ENCODE measurements at regions not wholly inside any gene's neighbourhood (a gene's known extent, or its start where the extent isn't known, plus 50 kb on each side); places are given as distances from the start of the nearest gene placed in this dataset.

DNA sequence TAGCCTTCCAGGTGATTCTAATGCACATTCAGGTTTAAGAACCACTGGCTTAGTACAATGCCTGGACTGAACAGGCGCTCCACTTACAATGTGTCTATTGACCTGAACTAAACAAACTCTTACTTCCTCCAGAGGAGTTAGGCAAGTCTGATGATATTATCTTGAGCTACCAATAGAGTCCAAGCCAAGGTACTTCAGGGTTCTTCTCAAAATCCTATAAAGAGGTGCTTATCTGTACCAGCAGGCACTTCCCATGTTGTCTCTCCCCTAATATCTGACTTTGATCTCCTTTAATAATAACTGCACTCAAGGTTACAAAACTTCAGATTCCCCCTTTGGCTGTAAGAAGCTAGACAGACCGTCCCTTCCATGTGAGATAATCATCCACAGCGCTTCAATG is 157.0 kb upstream of the SVIL start:
- no peak overlapping the region for H3K27ac ChIP-seq
- TF ChIP-seq CTCF (IDR thresholded peaks at IDR 0.05) (no peak), ZFX (IDR thresholded peaks at IDR 0.05; ENCODE audit: borderline replicate concordance) (no peak)

GRCh38 chr10:29790207-29790606 is 155.4 kb upstream of the SVIL start:
- no peak for TF ChIP-seq ZFX (IDR thresholded peaks at IDR 0.05; ENCODE audit: borderline replicate concordance)
- no peak for TF ChIP-seq CTCF (IDR thresholded peaks at IDR 0.05)
- no peak overlapping the region for H3K27ac ChIP-seq

DNA sequence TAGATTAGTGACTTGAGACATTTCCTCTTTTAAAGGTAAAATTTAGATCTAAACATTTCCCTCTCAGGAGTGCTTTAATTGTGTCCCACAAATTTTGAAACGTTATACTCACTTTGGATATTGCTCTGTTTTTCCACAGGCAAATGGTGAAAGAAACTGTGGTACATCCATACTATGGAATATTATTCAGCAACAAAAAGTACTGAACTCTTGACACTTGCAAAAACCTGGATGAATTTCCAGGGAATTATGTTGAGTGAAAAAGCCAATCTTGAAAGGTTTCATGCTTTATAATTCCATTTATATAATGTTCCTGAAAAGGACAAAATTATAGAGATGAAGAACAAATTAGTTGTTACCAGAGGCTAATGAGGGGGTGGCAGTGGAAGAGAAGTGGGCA is 153.3 kb upstream of the SVIL start:
- H3K27ac ChIP-seq, result no peak overlapping the region
- no peak for TF ChIP-seq ZFX (IDR thresholded peaks at IDR 0.05; ENCODE audit: borderline replicate concordance)
- TF ChIP-seq CTCF (IDR thresholded peaks at IDR 0.05), result no peak

DNA sequence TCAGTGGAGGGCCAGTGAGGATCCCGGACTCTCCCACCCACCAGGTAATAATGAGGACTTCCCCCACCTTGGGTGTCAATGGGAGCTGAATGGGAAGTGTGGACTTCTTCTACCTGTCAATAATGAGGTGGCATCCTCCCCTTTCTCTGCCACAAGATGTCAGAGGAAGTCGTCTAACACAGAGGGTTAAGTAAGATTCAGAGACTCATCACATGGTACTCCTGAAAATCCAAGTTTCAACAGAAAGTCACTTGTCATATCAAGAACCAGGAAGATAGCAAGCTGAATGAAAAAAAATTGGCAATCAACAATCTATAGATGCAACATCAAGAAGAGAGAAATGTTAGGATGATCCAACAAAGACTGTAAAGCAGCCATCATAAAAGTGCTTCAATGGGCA is 150.9 kb upstream of the SVIL start:
- no peak overlapping the region for H3K27ac ChIP-seq
- TF ChIP-seq CTCF (IDR thresholded peaks at IDR 0.05) (no peak), ZFX (IDR thresholded peaks at IDR 0.05; ENCODE audit: borderline replicate concordance) (no peak)

- no peak overlapping the region for H3K27ac ChIP-seq
- TF ChIP-seq ZFX (IDR thresholded peaks at IDR 0.05; ENCODE audit: borderline replicate concordance), result no peak
- TF ChIP-seq CTCF (IDR thresholded peaks at IDR 0.05), result no peak
Observed at GRCh38 chr10:29784175-29784773, 149.5 kb upstream of the SVIL start.

GRCh38 chr10:29783201-29783947 is 148.6 kb upstream of the SVIL start:
- H3K27ac ChIP-seq, result no peak overlapping the region
- TF ChIP-seq CTCF (IDR thresholded peaks at IDR 0.05), result no peak
- TF ChIP-seq ZFX (IDR thresholded peaks at IDR 0.05; ENCODE audit: borderline replicate concordance), result no peak

GRCh38 chr10:29780639-29781038 is 145.9 kb upstream of the SVIL start:
- no peak for TF ChIP-seq CTCF (IDR thresholded peaks at IDR 0.05)
- TF ChIP-seq ZFX (IDR thresholded peaks at IDR 0.05; ENCODE audit: borderline replicate concordance), result no peak
- H3K27ac ChIP-seq, result no peak overlapping the region
